ENCODE measurements at regions not wholly inside any gene's neighbourhood (a gene's known extent, or its start where the extent isn't known, plus 50 kb on each side); places are given as distances from the start of the nearest gene placed in this dataset.

DNA sequence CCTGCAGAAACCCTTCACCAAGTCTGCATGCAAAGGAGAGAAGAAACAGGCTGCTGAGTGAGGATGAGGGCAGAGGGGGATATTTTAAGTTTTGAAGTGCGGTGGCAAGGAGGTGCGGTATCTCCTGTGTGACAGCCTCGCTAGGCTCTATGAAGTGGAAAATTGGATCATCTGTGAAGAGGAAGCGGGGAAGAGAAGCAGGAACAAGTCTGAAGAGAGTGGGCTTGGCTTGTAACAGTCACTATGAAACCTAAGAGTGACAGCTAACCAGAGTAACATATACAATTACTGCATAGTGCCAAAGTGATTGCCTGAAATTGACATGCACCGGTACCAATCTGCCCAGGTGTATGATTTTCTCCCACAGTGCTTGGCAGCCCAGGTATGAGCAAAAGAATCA, 287.5 kb upstream of the KLF14 start:
- TF ChIP-seq, protein P1, sequence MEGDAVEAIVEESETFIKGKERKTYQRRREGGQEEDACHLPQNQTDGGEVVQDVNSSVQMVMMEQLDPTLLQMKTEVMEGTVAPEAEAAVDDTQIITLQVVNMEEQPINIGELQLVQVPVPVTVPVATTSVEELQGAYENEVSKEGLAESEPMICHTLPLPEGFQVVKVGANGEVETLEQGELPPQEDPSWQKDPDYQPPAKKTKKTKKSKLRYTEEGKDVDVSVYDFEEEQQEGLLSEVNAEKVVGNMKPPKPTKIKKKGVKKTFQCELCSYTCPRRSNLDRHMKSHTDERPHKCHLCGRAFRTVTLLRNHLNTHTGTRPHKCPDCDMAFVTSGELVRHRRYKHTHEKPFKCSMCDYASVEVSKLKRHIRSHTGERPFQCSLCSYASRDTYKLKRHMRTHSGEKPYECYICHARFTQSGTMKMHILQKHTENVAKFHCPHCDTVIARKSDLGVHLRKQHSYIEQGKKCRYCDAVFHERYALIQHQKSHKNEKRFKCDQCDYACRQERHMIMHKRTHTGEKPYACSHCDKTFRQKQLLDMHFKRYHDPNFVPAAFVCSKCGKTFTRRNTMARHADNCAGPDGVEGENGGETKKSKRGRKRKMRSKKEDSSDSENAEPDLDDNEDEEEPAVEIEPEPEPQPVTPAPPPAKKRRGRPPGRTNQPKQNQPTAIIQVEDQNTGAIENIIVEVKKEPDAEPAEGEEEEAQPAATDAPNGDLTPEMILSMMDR (IDR thresholded peaks at IDR 0.05 in 4 of 5, conservative IDR thresholded peaks at IDR 0.05 in 1 of 5), result no peak
- TF ChIP-seq POLR2A (IDR thresholded peaks at IDR 0.05), result no peak

Data from gastrocnemius medialis (tissue), 4 donors.